GM12878 (cell line): ENCODE measurements at regions not wholly inside any gene's neighbourhood (a gene's known extent, or its start where the extent isn't known, plus 50 kb on each side); places are given as distances from the start of the nearest gene placed in this dataset.

Experiments
- ATAC-seq: fragments of 200-7000 bp; cut with Tn5 transposase; 3 replicates; pipeline ENCODE4 v1.9.1; 2020; ENCODE audit warnings: mild to moderate bottlenecking, moderate library complexity
- BruUV-seq: library from RNA; stranded (reverse); fragments of 400-500 nt; replicated peaks from 2 replicates; lab custom pipeline; 2021; lab: Mats Ljungman, UMichigan
- CTCF ChIA-PET: fragments of 300-600 bp; sonication (Branson Sonifier 250); formaldehyde crosslinking; extraction: SDS; loops from one replicate; lab custom pipeline; 2021; ENCODE audit warnings: inconsistent platforms; lab: Yijun Ruan, JAX
- POLR2A ChIA-PET: fragments of 350-600 bp; formaldehyde crosslinking; extraction: SDS; loops from one replicate; lab custom pipeline; 2021; ENCODE audit warnings: inconsistent platforms; lab: Charles Lee
- RAD21 ChIA-PET: fragments of 300-600 bp; sonication (Branson Sonifier 250); formaldehyde crosslinking; loops from one replicate; lab custom pipeline; 2023; ENCODE audit warnings: antibody characterized with exemption; ENCODE audit not compliant: unreplicated experiment; lab: Charles Lee
- SMC1A ChIA-PET: fragments of 300-600 bp; sonication (Branson Sonifier 250); formaldehyde crosslinking; loops from one replicate; lab custom pipeline; 2023; ENCODE audit not compliant: unreplicated experiment, uncharacterized antibody; lab: Charles Lee
- DNase-seq: peaks from one replicate; pipeline ENCODE4 v3.0.0-alpha.2; 2011; ENCODE audit warnings: low read depth, low spot score
- FAIRE-seq: peaks from 3 replicates; lab custom pipeline; 2011; peaks lifted over from hg19 to GRCh38; lab: Jason Lieb, UNC
- H2AFZ ChIP-seq: 2 replicates; pipeline ENCODE4 v1.6.0; 2011; ENCODE audit warnings: low read depth, low read length, control low read depth; ENCODE audit not compliant: control insufficient read depth
- H3K27ac ChIP-seq: 2 replicates; pipeline ENCODE4 v1.5.1; 2011; ENCODE audit warnings: control low read depth; ENCODE audit not compliant: control insufficient read depth, insufficient read depth
- H3K27me3 ChIP-seq, 2 experiments: replicated peaks in 1 of 2; 2 replicates each; pipeline versions ENCODE4 v1.6.0 to v1.6.1; 2011; ENCODE audit warnings: low read length in 1 of 2; ENCODE audit not compliant: control insufficient read depth in 2 of 2, insufficient read depth in 2 of 2
- H3K36me3 ChIP-seq, 2 experiments: 2 replicates each; pipeline ENCODE4 v1.5.1; 2011; ENCODE audit warnings: low read length in 1 of 2; ENCODE audit not compliant: control insufficient read depth in 2 of 2, insufficient read depth in 2 of 2
- H3K4me1 ChIP-seq: 2 replicates; pipeline ENCODE4 v1.6.1; 2011; ENCODE audit warnings: mild to moderate bottlenecking, low read length, moderate library complexity, mixed read lengths; ENCODE audit not compliant: control insufficient read depth, insufficient read depth
- H3K4me2 ChIP-seq: 2 replicates; pipeline ENCODE4 v1.6.0; 2011; ENCODE audit warnings: control low read depth; ENCODE audit not compliant: control insufficient read depth, insufficient read depth
- H3K4me3 ChIP-seq: fragments of 200-600 bp; sonication (generic); 2 replicates; pipeline ENCODE4 v1.5.1; 2016
- H3K79me2 ChIP-seq: 2 replicates; pipeline ENCODE4 v1.6.0; 2011; ENCODE audit warnings: low read length; ENCODE audit not compliant: control insufficient read depth, insufficient read depth
- H3K9ac ChIP-seq: 2 replicates; pipeline ENCODE4 v1.8.0; 2011; ENCODE audit warnings: low read length, control low read depth, mixed read lengths; ENCODE audit not compliant: control insufficient read depth, insufficient read depth
- H3K9me3 ChIP-seq: replicated peaks from 3 replicates; pipeline ENCODE4 v1.5.1; 2011; ENCODE audit warnings: mild to moderate bottlenecking, low read length; ENCODE audit not compliant: control insufficient read depth, insufficient read depth
- H4K20me1 ChIP-seq: 2 replicates; pipeline ENCODE4 v1.6.0; 2011; ENCODE audit not compliant: control insufficient read depth, insufficient read depth
- BCL11A ChIP-seq: IDR thresholded peaks from 2 replicates; pipeline ENCODE4 v1.6.1; 2011; ENCODE audit warnings: low read depth, low read length
- BCL3 ChIP-seq: IDR thresholded peaks from 2 replicates; pipeline ENCODE4 v1.6.1; 2011; ENCODE audit warnings: borderline replicate concordance, low read depth, mild to moderate bottlenecking, moderate library complexity, low read length; ENCODE audit not compliant: insufficient read depth, poor library complexity, severe bottlenecking
- CHD4 ChIP-seq: fragments of 200-600 bp; sonication (generic); IDR thresholded peaks from 2 replicates; pipeline ENCODE4 v1.6.1; 2016; ENCODE audit warnings: mild to moderate bottlenecking
- CREB1 ChIP-seq: IDR thresholded peaks from 2 replicates; pipeline ENCODE4 v1.6.1; 2012; ENCODE audit warnings: low read depth, mild to moderate bottlenecking, inconsistent platforms
- CREM ChIP-seq: IDR thresholded peaks from 2 replicates; pipeline ENCODE4 v1.6.1; 2014; ENCODE audit warnings: antibody characterized with exemption, low read depth
- EED ChIP-seq: sonication (generic); IDR thresholded peaks from 2 replicates; pipeline ENCODE4 v1.6.1; 2016; ENCODE audit warnings: antibody characterized with exemption, low read depth
- EP300 ChIP-seq, 2 experiments: fragments of 150-350 bp in 1 of 2; IDR thresholded peaks; 2 replicates each; pipeline ENCODE4 v1.6.1; 2011 to 2012; ENCODE audit warnings: low read depth in 2 of 2, low read length in 2 of 2, borderline replicate concordance in 1 of 2, improper control_type of control experiment in 1 of 2, inconsistent platforms in 1 of 2; ENCODE audit not compliant: control insufficient read depth in 1 of 2
- MTA3 ChIP-seq: IDR thresholded peaks from 2 replicates; pipeline ENCODE4 v1.6.1; 2012; ENCODE audit warnings: low read length, inconsistent platforms, borderline replicate concordance
- NFYA ChIP-seq: IDR thresholded peaks from 2 replicates; pipeline ENCODE4 v1.6.1; 2011; ENCODE audit warnings: low read depth, mild to moderate bottlenecking, low read length, improper control_type of control experiment, borderline replicate concordance
- NR2C1 ChIP-seq: fragments of 450-650 bp; IDR thresholded peaks from 2 replicates; pipeline ENCODE4 v1.6.1; 2017; ENCODE audit warnings: antibody characterized with exemption, mild to moderate bottlenecking, moderate library complexity
- NRF1 ChIP-seq: conservative IDR thresholded peaks from 2 replicates; pipeline ENCODE4 v1.6.1; 2011; ENCODE audit warnings: mild to moderate bottlenecking, low read depth, low read length, improper control_type of control experiment
- POU2F2 ChIP-seq: IDR thresholded peaks from 3 replicates; pipeline ENCODE4 v1.6.1; 2011; ENCODE audit warnings: low read depth, mild to moderate bottlenecking, low read length, borderline replicate concordance
- SMARCA5 ChIP-seq: fragments of 450-650 bp; IDR thresholded peaks from 2 replicates; pipeline ENCODE4 v1.6.1; 2017; ENCODE audit warnings: mild to moderate bottlenecking
- SP1 ChIP-seq: IDR thresholded peaks from one replicate; pipeline ENCODE4 v1.6.1; 2011; ENCODE audit warnings: low read depth, low read length
- STAT3 ChIP-seq: IDR thresholded peaks from 2 replicates; pipeline ENCODE4 v1.6.1; 2011; ENCODE audit warnings: low read depth, low read length, improper control_type of control experiment
- TCF12 ChIP-seq: IDR thresholded peaks from 2 replicates; pipeline ENCODE4 v1.6.1; 2011; ENCODE audit warnings: low read depth, mild to moderate bottlenecking, low read length
- TCF3 ChIP-seq: IDR thresholded peaks from 2 replicates; pipeline ENCODE4 v1.6.1; 2012; ENCODE audit warnings: low read depth, mild to moderate bottlenecking, low read length, borderline replicate concordance; ENCODE audit not compliant: insufficient read depth
- TCF7 ChIP-seq: IDR thresholded peaks from 2 replicates; pipeline ENCODE4 v1.6.1; 2014; ENCODE audit warnings: antibody characterized with exemption, borderline replicate concordance
- ZNF687 ChIP-seq: fragments of 450-650 bp; IDR thresholded peaks from 2 replicates; pipeline ENCODE4 v1.6.1; 2017; ENCODE audit warnings: mild to moderate bottlenecking, moderate library complexity
- WGBS: methylation state at CpG from one replicate; pipeline ENCODE4 v1.1.6; 2016; ENCODE audit warnings: low lambda C conversion rate; ENCODE audit not compliant: insufficient replicate concordance, insufficient coverage; ENCODE audit errors: missing lambda C conversion rate; 5-methylcytosine and 5-hydroxymethylcytosine counted together
- in situ Hi-C: fragments of 300-500 bp; cut with MboI; formaldehyde crosslinking; loops from 9 replicates; pipeline ENCODE4 v1.14.3; 2018; ENCODE audit warnings: mixed read lengths
- intact Hi-C: fragments of 100-400 bp; cut with micrococcal nuclease; formaldehyde crosslinking; loops from one replicate; pipeline ENCODE4 v1.14.2; 2022; ENCODE audit not compliant: unreplicated experiment

GRCh38 chr9:107970726-107971125, 481.2 kb upstream of the KLF4 start (continued):
- no peak for TF ChIP-seq MTA3

GRCh38 chr9:107969727-107970126, 480.2 kb upstream of the KLF4 start:
- RAD21 ChIA-PET, result no interaction called here
- Histone ChIP-seq H3K4me1 (no peaks in the 10 kb centered on the region), H3K27me3 (no peaks in the 10 kb centered on the region; a peak in 1 of 4 replicates), H3K79me2 (no peaks in the 10 kb centered on the region), H3K4me3 (no peak overlapping the region), H2AFZ (no peak overlapping the region), H4K20me1 (no peaks in the 10 kb centered on the region), H3K36me3 (no peaks in the 10 kb centered on the region), H3K4me2 (no peak overlapping the region), H3K9me3 (no peaks in the 10 kb centered on the region), H3K9ac (no peak overlapping the region), H3K27ac (no peak overlapping the region)
- POLR2A ChIA-PET, result no interaction called here
- intact Hi-C loops, result no loop called here
- 37% methylated on average over 8 of the region's 8 CpGs for WGBS
- no peak for FAIRE-seq
- DNase-seq, result no peak
- no peak for TF ChIP-seq CHD4
- TF ChIP-seq TCF7, result no peak
- TF ChIP-seq SMARCA5, result no peak
- no peak for TF ChIP-seq CREM
- no peak for TF ChIP-seq EP300 (IDR thresholded peaks at IDR 0.05; ENCODE audit: borderline replicate concordance in 1 of 2, control insufficient read depth in 1 of 2, low read depth in 2 of 2, low read length in 2 of 2)
- TF ChIP-seq CREB1, result no peak
- no peak for TF ChIP-seq POU2F2
- TF ChIP-seq EED, result no peak
- no peak for TF ChIP-seq NR2C1
- TF ChIP-seq TCF12, result no peak
- no peak for TF ChIP-seq ZNF687
- TF ChIP-seq BCL11A, result no peak
- TF ChIP-seq SP1, result no peak
- TF ChIP-seq TCF3, result no peak
- no peak for TF ChIP-seq STAT3
- TF ChIP-seq NRF1, result no peak
- TF ChIP-seq BCL3, result no peak
- TF ChIP-seq NFYA, result no peak
- TF ChIP-seq MTA3, result no peak
- no TSS peak for BruUV-seq
- no peak for ATAC-seq
- CTCF ChIA-PET, result no interaction called here
- in situ Hi-C loops, result loop anchor here (5.0 kb wide), 1 partner anchor 52 kb away; no protein-coding TSS in a partner anchor
- SMC1A ChIA-PET, result no interaction called here
